DND-41 (cell line): ENCODE measurements at regions not wholly inside any gene's neighbourhood (a gene's known extent, or its start where the extent isn't known, plus 50 kb on each side); places are given as distances from the start of the nearest gene placed in this dataset.

ENCODE experiments used
- EZH2 ChIP-seq: IDR thresholded peaks from 3 replicates; pipeline ENCODE4 v1.6.1; 2012; ENCODE audit warnings: borderline replicate concordance, low read depth, mild to moderate bottlenecking, moderate library complexity, low read length, inconsistent platforms; ENCODE audit not compliant: severe bottlenecking
- TF ChIP-seq, protein P1 (sequence below): IDR thresholded peaks from 2 replicates; pipeline ENCODE4 v1.5.1; 2012; ENCODE audit warnings: borderline replicate concordance, low read length, moderate library complexity, mild to moderate bottlenecking; ENCODE audit not compliant: poor library complexity, severe bottlenecking; ENCODE audit errors: extremely low read depth

DNA sequence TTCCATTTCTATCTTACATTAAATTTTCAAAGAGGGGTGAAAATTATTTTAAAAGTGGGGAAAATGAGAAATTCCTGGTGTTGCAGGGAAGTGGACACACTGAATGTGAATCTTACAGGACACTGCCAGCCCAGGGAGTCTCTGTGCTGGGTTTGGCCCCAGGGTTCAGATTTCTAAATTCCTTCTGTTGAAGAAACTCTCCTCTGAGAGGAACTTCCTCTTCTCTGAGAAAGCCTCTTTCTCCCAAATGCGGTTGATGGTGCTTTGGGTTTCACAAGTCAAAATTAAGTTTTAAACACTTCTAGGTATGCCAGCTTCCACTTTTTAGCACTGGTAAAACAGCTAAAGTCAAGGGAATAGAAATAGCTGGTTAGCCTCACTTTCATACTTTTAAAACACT, 317.9 kb upstream of the ITGA1 start:
- TF ChIP-seq, protein P1, sequence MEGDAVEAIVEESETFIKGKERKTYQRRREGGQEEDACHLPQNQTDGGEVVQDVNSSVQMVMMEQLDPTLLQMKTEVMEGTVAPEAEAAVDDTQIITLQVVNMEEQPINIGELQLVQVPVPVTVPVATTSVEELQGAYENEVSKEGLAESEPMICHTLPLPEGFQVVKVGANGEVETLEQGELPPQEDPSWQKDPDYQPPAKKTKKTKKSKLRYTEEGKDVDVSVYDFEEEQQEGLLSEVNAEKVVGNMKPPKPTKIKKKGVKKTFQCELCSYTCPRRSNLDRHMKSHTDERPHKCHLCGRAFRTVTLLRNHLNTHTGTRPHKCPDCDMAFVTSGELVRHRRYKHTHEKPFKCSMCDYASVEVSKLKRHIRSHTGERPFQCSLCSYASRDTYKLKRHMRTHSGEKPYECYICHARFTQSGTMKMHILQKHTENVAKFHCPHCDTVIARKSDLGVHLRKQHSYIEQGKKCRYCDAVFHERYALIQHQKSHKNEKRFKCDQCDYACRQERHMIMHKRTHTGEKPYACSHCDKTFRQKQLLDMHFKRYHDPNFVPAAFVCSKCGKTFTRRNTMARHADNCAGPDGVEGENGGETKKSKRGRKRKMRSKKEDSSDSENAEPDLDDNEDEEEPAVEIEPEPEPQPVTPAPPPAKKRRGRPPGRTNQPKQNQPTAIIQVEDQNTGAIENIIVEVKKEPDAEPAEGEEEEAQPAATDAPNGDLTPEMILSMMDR, result no peak
- no peak for TF ChIP-seq EZH2
